ENCODE measurements at regions not wholly inside any gene's neighbourhood (a gene's known extent, or its start where the extent isn't known, plus 50 kb on each side); places are given as distances from the start of the nearest gene placed in this dataset.

GRCh38 chr5:125464847-125465432 is 718.5 kb upstream of the ZNF608 start:
- H3K27me3 ChIP-seq (ENCODE audit: low read depth): no peaks in the 10 kb centered on the region
- no peak for TF ChIP-seq CTCF (IDR thresholded peaks at IDR 0.05)
- DNase-seq (no peak), ATAC-seq (no peak)
- H3K36me3 ChIP-seq: no peaks in the 10 kb centered on the region
- no peak overlapping the region for H3K4me3 ChIP-seq
- no peaks in the 10 kb centered on the region for H3K9me3 ChIP-seq
- H3K4me1 ChIP-seq: no peaks in the 10 kb centered on the region
- no peak overlapping the region for H3K27ac ChIP-seq
- intact Hi-C loops (cut with DNase I): no loop called here

GRCh38 chr5:125465703-125466102 is 719.3 kb upstream of the ZNF608 start:
- no peaks in the 10 kb centered on the region for H3K9me3 ChIP-seq
- TF ChIP-seq CTCF (IDR thresholded peaks at IDR 0.05): no peak
- ATAC-seq (no peak), DNase-seq (no peak)
- H3K36me3 ChIP-seq: no peaks in the 10 kb centered on the region
- H3K4me1 ChIP-seq: no peaks in the 10 kb centered on the region
- H3K27me3 ChIP-seq (ENCODE audit: low read depth): no peaks in the 10 kb centered on the region
- intact Hi-C loops (cut with DNase I): no loop called here
- H3K27ac ChIP-seq: no peak overlapping the region
- H3K4me3 ChIP-seq: no peak overlapping the region

- Histone ChIP-seq H3K36me3 (no peaks in the 10 kb centered on the region), H3K4me1 (no peaks in the 10 kb centered on the region), H3K27ac (no peak overlapping the region), H3K27me3 (ENCODE audit: low read depth) (no peaks in the 10 kb centered on the region), H3K4me3 (no peak overlapping the region), H3K9me3 (no peaks in the 10 kb centered on the region)
- intact Hi-C loops (cut with DNase I): no loop called here
- no peak for DNase-seq
- no peak for ATAC-seq
- no peak for TF ChIP-seq CTCF (IDR thresholded peaks at IDR 0.05)
Observed at GRCh38 chr5:125467222-125467621, 720.8 kb upstream of the ZNF608 start.

GRCh38 chr5:125470280-125470902 is 724.0 kb upstream of the ZNF608 start:
- DNase-seq (no peak), ATAC-seq (no peak)
- Histone ChIP-seq H3K27me3 (ENCODE audit: low read depth) (no peaks in the 10 kb centered on the region), H3K36me3 (no peaks in the 10 kb centered on the region), H3K27ac (no peak overlapping the region), H3K4me1 (no peaks in the 10 kb centered on the region), H3K9me3 (no peaks in the 10 kb centered on the region), H3K4me3 (no peak overlapping the region)
- no peak for TF ChIP-seq CTCF (IDR thresholded peaks at IDR 0.05)
- intact Hi-C loops (cut with DNase I): no loop called here

GRCh38 chr5:125476901-125477585 is 730.6 kb upstream of the ZNF608 start:
- ATAC-seq: peak in 1 of 2 donors; percentile 57
- Histone ChIP-seq H3K27ac (no peak overlapping the region), H3K4me1 (no peaks in the 10 kb centered on the region), H3K36me3 (no peaks in the 10 kb centered on the region), H3K27me3 (ENCODE audit: low read depth) (no peaks in the 10 kb centered on the region), H3K4me3 (no peak overlapping the region), H3K9me3 (no peaks in the 10 kb centered on the region)
- TF ChIP-seq CTCF (IDR thresholded peaks at IDR 0.05): no peak
- DNase-seq: no peak
- intact Hi-C loops (cut with DNase I): no loop called here
